Fibroblast of pulmonary artery (primary cell): ENCODE measurements at regions not wholly inside any gene's neighbourhood (a gene's known extent, or its start where the extent isn't known, plus 50 kb on each side); places are given as distances from the start of the nearest gene placed in this dataset.

ENCODE experiments used
- DNase-seq: peaks from one replicate; pipeline ENCODE4 v3.0.0-alpha.2; 2010; ENCODE audit warnings: low read depth
- H3K4me3 ChIP-seq: replicated peaks from 2 replicates; pipeline ENCODE4 v1.5.1; 2011; ENCODE audit warnings: low read depth, mild to moderate bottlenecking, control low read depth, low read length, moderate library complexity
- CTCF ChIP-seq: IDR thresholded peaks from 2 replicates; pipeline ENCODE4 v1.5.1; 2011; ENCODE audit warnings: mild to moderate bottlenecking, control low read depth, low read length, inconsistent platforms; ENCODE audit errors: missing control alignments

- DNase-seq = no peak
- TF ChIP-seq CTCF = no peak
- H3K4me3 ChIP-seq = no peak overlapping the region
These were observed 671.3 kb downstream of the RPS29 start for GRCh38 chr14:48914921-48915320.

- no peak for DNase-seq
These were observed 671.8 kb downstream of the RPS29 start for GRCh38 chr14:48914382-48914781.

GRCh38 chr14:48900565-48900964 is 685.6 kb downstream of the RPS29 start:
- H3K4me3 ChIP-seq = no peak overlapping the region
- no peak for TF ChIP-seq CTCF
- no peak for DNase-seq

More at GRCh38 chr14:48914382-48914781, 671.8 kb downstream of the RPS29 start:
- H3K4me3 ChIP-seq = no peak overlapping the region
- TF ChIP-seq CTCF = no peak

- no peak for TF ChIP-seq CTCF
- no peak for DNase-seq
- no peak overlapping the region for H3K4me3 ChIP-seq
These were observed 695.8 kb downstream of the RPS29 start for GRCh38 chr14:48890333-48890732.

GRCh38 chr14:48876806-48877340 is 709.3 kb downstream of the RPS29 start:
- H3K4me3 ChIP-seq = no peak overlapping the region
- no peak for TF ChIP-seq CTCF
- no peak for DNase-seq

GRCh38 chr14:48874711-48875110 is 711.5 kb downstream of the RPS29 start:
- no peak for TF ChIP-seq CTCF
- DNase-seq = no peak
- H3K4me3 ChIP-seq = no peak overlapping the region

GRCh38 chr14:48857366-48857765 is 728.8 kb downstream of the RPS29 start:
- TF ChIP-seq CTCF = no peak
- no peak overlapping the region for H3K4me3 ChIP-seq
- no peak for DNase-seq
